ENCODE measurements at regions not wholly inside any gene's neighbourhood (a gene's known extent, or its start where the extent isn't known, plus 50 kb on each side); places are given as distances from the start of the nearest gene placed in this dataset.

DNA sequence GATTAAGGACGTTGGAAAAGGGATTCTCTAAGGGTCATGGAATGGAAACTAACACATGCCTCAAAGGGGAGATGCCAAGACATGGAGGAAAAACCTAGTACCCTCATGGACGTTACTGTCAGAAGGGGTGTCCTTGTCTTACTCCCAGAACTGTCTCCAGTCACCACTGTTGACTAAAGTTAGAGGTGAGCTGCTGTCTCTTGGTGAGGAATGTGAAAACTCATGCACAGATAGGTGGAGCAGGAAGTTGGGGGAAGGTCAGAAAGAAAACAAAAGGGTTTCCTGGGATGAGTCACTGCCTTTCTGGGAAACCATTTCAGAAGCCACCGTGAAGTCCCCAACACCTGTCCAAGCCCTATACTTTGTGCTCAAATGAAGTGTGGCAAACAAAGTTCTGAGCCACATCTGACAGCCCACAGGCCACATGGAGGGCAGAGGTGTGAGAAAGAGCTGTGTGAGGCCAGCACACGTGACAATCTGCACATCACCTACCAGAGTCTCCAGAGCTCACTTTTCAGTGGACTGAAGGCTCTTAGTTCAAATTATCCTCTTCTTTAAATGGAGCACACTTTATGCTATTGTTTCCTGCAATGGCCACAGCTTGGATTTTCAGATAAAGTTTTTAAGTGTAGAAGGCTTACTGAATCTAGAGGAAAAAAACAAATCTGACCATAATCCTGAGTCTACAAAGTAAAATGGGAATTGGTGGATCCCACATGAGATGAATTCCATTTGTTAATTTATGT lies 92.9 kb upstream of the EGLN3 start (continued):
- peak; percentile 39; the same call in 1 of the 2 replicates for TF ChIP-seq ONECUT2 (CRISPR knock-in tag; IDR thresholded peaks at IDR 0.05)
- TF ChIP-seq, protein P1, sequence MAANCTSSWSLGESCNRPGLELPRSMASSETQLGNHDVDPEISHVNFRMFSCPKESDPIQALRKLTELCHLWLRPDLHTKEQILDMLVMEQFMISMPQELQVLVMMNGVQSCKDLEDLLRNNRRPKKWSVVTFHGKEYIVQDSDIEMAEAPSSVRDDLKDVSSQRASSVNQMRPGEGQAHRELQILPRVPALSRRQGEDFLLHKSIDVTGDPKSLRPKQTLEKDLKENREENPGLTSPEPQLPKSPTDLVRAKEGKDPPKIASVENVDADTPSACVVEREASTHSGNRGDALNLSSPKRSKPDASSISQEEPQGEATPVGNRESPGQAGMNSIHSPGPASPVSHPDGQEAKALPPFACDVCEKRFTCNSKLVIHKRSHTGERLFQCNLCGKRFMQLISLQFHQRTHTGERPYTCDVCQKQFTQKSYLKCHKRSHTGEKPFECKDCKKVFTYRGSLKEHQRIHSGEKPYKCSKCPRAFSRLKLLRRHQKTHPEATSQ (CRISPR knock-in tag; IDR thresholded peaks at IDR 0.05; ENCODE audit: borderline replicate concordance) = peak; percentile 91; the same call in 1 of the 2 replicates
- TF ChIP-seq ZNF569 (CRISPR knock-in tag; IDR thresholded peaks at IDR 0.05; ENCODE audit: borderline replicate concordance) = peak; percentile 98; the same call in 1 of the 2 replicates
- TF ChIP-seq, protein P2, sequence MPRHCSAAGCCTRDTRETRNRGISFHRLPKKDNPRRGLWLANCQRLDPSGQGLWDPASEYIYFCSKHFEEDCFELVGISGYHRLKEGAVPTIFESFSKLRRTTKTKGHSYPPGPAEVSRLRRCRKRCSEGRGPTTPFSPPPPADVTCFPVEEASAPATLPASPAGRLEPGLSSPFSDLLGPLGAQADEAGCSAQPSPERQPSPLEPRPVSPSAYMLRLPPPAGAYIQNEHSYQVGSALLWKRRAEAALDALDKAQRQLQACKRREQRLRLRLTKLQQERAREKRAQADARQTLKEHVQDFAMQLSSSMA (CRISPR knock-in tag; IDR thresholded peaks at IDR 0.05) = peak; percentile 94; the same call in 1 of the 2 replicates
- no peak for TF ChIP-seq NFRKB (IDR thresholded peaks at IDR 0.05)
- 0 out of 2 replicates have a peak, but pooled peaks have one; percentile 85 for TF ChIP-seq ATAD3A (CRISPR knock-in tag; IDR thresholded peaks at IDR 0.05)
- TF ChIP-seq CCAR2 (optimal IDR thresholded peaks at IDR 0.05; ENCODE audit: low read depth, low read length) = peak; percentile 22
- peak; percentile 92 for TF ChIP-seq ELF1 (CRISPR knock-in tag; IDR thresholded peaks at IDR 0.05)
- TF ChIP-seq GATAD1 (CRISPR knock-in tag; IDR thresholded peaks at IDR 0.05) = peak; percentile 89; the same call in 1 of the 2 replicates
- TF ChIP-seq FLYWCH1 (CRISPR knock-in tag; IDR thresholded peaks at IDR 0.05) = no peak
- peak; percentile 33 for TF ChIP-seq TBL1XR1 (IDR thresholded peaks at IDR 0.05; ENCODE audit: borderline replicate concordance, low read length, partially characterized antibody)
- no peak for TF ChIP-seq ZNF781 (CRISPR knock-in tag; IDR thresholded peaks at IDR 0.05; ENCODE audit: borderline replicate concordance, not compliant biosample characterization)
- TF ChIP-seq, protein P3, sequence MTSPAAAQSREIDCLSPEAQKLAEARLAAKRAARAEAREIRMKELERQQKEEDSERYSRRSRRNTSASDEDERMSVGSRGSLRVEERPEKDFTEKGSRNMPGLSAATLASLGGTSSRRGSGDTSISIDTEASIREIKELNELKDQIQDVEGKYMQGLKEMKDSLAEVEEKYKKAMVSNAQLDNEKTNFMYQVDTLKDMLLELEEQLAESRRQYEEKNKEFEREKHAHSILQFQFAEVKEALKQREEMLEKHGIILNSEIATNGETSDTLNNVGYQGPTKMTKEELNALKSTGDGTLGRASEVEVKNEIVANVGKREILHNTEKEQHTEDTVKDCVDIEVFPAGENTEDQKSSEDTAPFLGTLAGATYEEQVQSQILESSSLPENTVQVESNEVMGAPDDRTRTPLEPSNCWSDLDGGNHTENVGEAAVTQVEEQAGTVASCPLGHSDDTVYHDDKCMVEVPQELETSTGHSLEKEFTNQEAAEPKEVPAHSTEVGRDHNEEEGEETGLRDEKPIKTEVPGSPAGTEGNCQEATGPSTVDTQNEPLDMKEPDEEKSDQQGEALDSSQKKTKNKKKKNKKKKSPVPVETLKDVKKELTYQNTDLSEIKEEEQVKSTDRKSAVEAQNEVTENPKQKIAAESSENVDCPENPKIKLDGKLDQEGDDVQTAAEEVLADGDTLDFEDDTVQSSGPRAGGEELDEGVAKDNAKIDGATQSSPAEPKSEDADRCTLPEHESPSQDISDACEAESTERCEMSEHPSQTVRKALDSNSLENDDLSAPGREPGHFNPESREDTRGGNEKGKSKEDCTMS (CRISPR knock-in tag; conservative IDR thresholded peaks at IDR 0.05) = peak; percentile 79; the same call in 1 of the 2 replicates
- TF ChIP-seq, protein P4, sequence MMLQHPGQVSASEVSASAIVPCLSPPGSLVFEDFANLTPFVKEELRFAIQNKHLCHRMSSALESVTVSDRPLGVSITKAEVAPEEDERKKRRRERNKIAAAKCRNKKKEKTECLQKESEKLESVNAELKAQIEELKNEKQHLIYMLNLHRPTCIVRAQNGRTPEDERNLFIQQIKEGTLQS (CRISPR knock-in tag; IDR thresholded peaks at IDR 0.05) = peak; percentile 98
- no peak; the same call in 1 of the 2 replicates for TF ChIP-seq GTF3A (CRISPR knock-in tag; conservative IDR thresholded peaks at IDR 0.05)
- TF ChIP-seq TCF7L2 (IDR thresholded peaks at IDR 0.05; ENCODE audit: low read depth, low read length) = no peak

All from HepG2 (cell line).